SK-N-SH (cell line): ENCODE measurements at regions not wholly inside any gene's neighbourhood (a gene's known extent, or its start where the extent isn't known, plus 50 kb on each side); places are given as distances from the start of the nearest gene placed in this dataset.

Experiments used
- CTCF ChIA-PET: fragments of 300-600, 350-600 bp; formaldehyde crosslinking; extraction: SDS; loops from one replicate; lab custom pipeline; 2021; lab: Yijun Ruan, JAX
- POLR2A ChIA-PET: fragments of 350-600 bp; sonication (Branson Sonifier 250); formaldehyde crosslinking; extraction: SDS; loops from one replicate; lab custom pipeline; 2020; ENCODE audit warnings: antibody characterized with exemption, inconsistent platforms; lab: Yijun Ruan, JAX
- DNase-seq: peaks from one replicate; pipeline ENCODE4 v3.0.0; 2012
- H2AFZ ChIP-seq: fragments of 200-600 bp; sonication (generic); 2 replicates; pipeline ENCODE4 v1.8.1; 2016; ENCODE audit warnings: antibody characterized with exemption, mild to moderate bottlenecking, low read depth
- H3F3A ChIP-seq: fragments of 200-600 bp; sonication (generic); replicated peaks from 2 replicates; pipeline ENCODE3; 2016; ENCODE audit warnings: antibody characterized with exemption, mild to moderate bottlenecking; ENCODE audit not compliant: insufficient read depth
- H3K27ac ChIP-seq, 2 experiments: fragments of 200-500 bp in 1 of 2; fragments of 200-600 bp in 1 of 2; sonication (Bioruptor generic) in 1 of 2; sonication (generic), shearing (Covaris generic) in 1 of 2; 2 replicates each; pipeline versions ENCODE4 v1.5.1 to v1.6.1; 2014 to 2016; ENCODE audit warnings: low read depth in 2 of 2, inconsistent platforms in 1 of 2, low read length in 1 of 2, mild to moderate bottlenecking in 1 of 2, mixed read lengths in 1 of 2
- H3K27me3 ChIP-seq: fragments of 200-600 bp; sonication (generic), shearing (Covaris generic); 2 replicates; pipeline ENCODE4 v1.6.1; 2016; ENCODE audit warnings: mixed run types; ENCODE audit not compliant: insufficient read depth
- H3K36me3 ChIP-seq, 2 experiments: fragments of 200-500 bp in 1 of 2; fragments of 200-600 bp in 1 of 2; sonication (Bioruptor generic) in 1 of 2; sonication (generic) in 1 of 2; replicated peaks in 1 of 2; 2 replicates each; pipeline versions ENCODE3 to v1.5.1; 2014 to 2016; ENCODE audit warnings: low read length in 1 of 2, mild to moderate bottlenecking in 1 of 2; ENCODE audit not compliant: insufficient read depth in 2 of 2, control insufficient read depth in 1 of 2
- H3K4me1 ChIP-seq, 2 experiments: fragments of 200-500 bp in 1 of 2; fragments of 200-600 bp in 1 of 2; sonication (Bioruptor generic) in 1 of 2; sonication (generic), shearing (Covaris generic) in 1 of 2; 2 replicates each; pipeline versions ENCODE4 v1.5.1 to v1.6.1; 2014 to 2016; ENCODE audit warnings: low read depth in 1 of 2, low read length in 1 of 2, mixed run types in 1 of 2; ENCODE audit not compliant: insufficient read depth in 2 of 2, control insufficient read depth in 1 of 2
- H3K4me2 ChIP-seq: fragments of 200-600 bp; sonication (generic), shearing (Covaris generic); 2 replicates; pipeline ENCODE4 v1.6.1; 2017; ENCODE audit warnings: mixed run types
- H3K4me3 ChIP-seq, 2 experiments: fragments of 200-500 bp in 1 of 2; fragments of 200-600 bp in 1 of 2; sonication (Bioruptor generic) in 1 of 2; sonication (generic), shearing (Covaris generic) in 1 of 2; 2 replicates each; pipeline versions ENCODE4 v1.5.1 to v1.8.1; 2014 to 2016; ENCODE audit warnings: low read depth in 2 of 2, inconsistent platforms in 1 of 2, low read length in 1 of 2, mild to moderate bottlenecking in 1 of 2, mixed read lengths in 1 of 2, moderate library complexity in 1 of 2
- H3K79me2 ChIP-seq: fragments of 200-600 bp; sonication (generic); 2 replicates; pipeline ENCODE4 v1.8.1; 2017; ENCODE audit warnings: mild to moderate bottlenecking; ENCODE audit not compliant: insufficient read depth
- H3K9ac ChIP-seq: fragments of 200-600 bp; sonication (generic); 2 replicates; pipeline ENCODE4 v1.6.1; 2017; ENCODE audit warnings: mixed run types
- H3K9me2 ChIP-seq: fragments of 200-600 bp; sonication (generic); 2 replicates; pipeline ENCODE4 v1.6.1; 2017; ENCODE audit warnings: mixed run types
- H3K9me3 ChIP-seq: fragments of 200-600 bp; sonication (generic); 2 replicates; pipeline ENCODE4 v1.6.1; 2017; ENCODE audit warnings: mixed run types, mild to moderate bottlenecking, moderate library complexity
- H4K20me1 ChIP-seq: fragments of 200-600 bp; sonication (generic); 2 replicates; pipeline ENCODE4 v1.6.1; 2017; ENCODE audit warnings: mild to moderate bottlenecking, mixed run types; ENCODE audit not compliant: insufficient read depth
- CTCF ChIP-seq: fragments of 200-600 bp; sonication (generic); IDR thresholded peaks from 2 replicates; pipeline ENCODE4 v1.6.1; 2017; ENCODE audit warnings: antibody characterized with exemption, mild to moderate bottlenecking, moderate library complexity
- EZH2phosphoT487 ChIP-seq: fragments of 200-600 bp; sonication (generic); IDR thresholded peaks from 2 replicates; pipeline ENCODE4 v1.6.1; 2017; ENCODE audit warnings: low read depth, mixed run types, mild to moderate bottlenecking, antibody characterized with exemption, moderate library complexity, borderline replicate concordance
- FOXJ3 ChIP-seq: sonication (generic); formaldehyde crosslinking; IDR thresholded peaks from 2 replicates; pipeline ENCODE4 v1.5.1; 2020; ENCODE audit warnings: mild to moderate bottlenecking, missing genetic modification reagents
- JUND ChIP-seq: IDR thresholded peaks from 2 replicates; pipeline ENCODE4 v1.4.0; 2012
- MEF2A ChIP-seq: IDR thresholded peaks from 2 replicates; pipeline ENCODE4 v1.4.0; 2012; ENCODE audit warnings: low read depth, borderline replicate concordance
- NRF1 ChIP-seq: IDR thresholded peaks from 2 replicates; pipeline ENCODE4 v1.6.1; 2012; ENCODE audit warnings: low read depth, mild to moderate bottlenecking, low read length
- POLR2AphosphoS5 ChIP-seq: IDR thresholded peaks from 2 replicates; pipeline ENCODE4 v1.6.1; 2012; ENCODE audit warnings: low read depth, low read length
- RCOR1 ChIP-seq: fragments of 150-350 bp; IDR thresholded peaks from 2 replicates; pipeline ENCODE4 v1.6.1; 2017; ENCODE audit warnings: antibody characterized with exemption, low read length
- TAF1 ChIP-seq: IDR thresholded peaks from 2 replicates; pipeline ENCODE4 v1.6.1; 2012; ENCODE audit warnings: low read depth, mild to moderate bottlenecking, low read length, moderate library complexity, borderline replicate concordance
- YY1 ChIP-seq: IDR thresholded peaks from 2 replicates; pipeline ENCODE4 v1.4.0; 2012; ENCODE audit warnings: low read depth, mild to moderate bottlenecking
- WGBS: methylation state at CpG from one replicate; pipeline ENCODE4 v1.1.6; 2017; ENCODE audit warnings: low lambda C conversion rate; 5-methylcytosine and 5-hydroxymethylcytosine counted together
- TF ChIP-seq, protein P1 (sequence below): IDR thresholded peaks from 2 replicates; pipeline ENCODE4 v1.4.0; 2012; ENCODE audit warnings: low read depth

GRCh38 chrX:33970028-33970967, 161.8 kb downstream of the FAM47A start:
- no peak overlapping the region for H3K4me3 ChIP-seq
- TF ChIP-seq TAF1 (no peak), CTCF (no peak), EZH2phosphoT487 (no peak)
- TF ChIP-seq, all 33 proteins: peak for 0
- Histone ChIP-seq H3K36me3 (no peaks in the 10 kb centered on the region), H3F3A (no peaks in the 10 kb centered on the region), H4K20me1 (no peaks in the 10 kb centered on the region), H3K4me1 (no peaks in the 10 kb centered on the region; a peak in 1 of 4 replicates), H3K9me2 (no peaks in the 10 kb centered on the region), H3K27ac (no peak overlapping the region), H3K4me2 (no peak overlapping the region), H2AFZ (no peak overlapping the region), H3K9ac (no peak overlapping the region), H3K27me3 (no peaks in the 10 kb centered on the region), H3K9me3 (no peaks in the 10 kb centered on the region), H3K79me2 (no peaks in the 10 kb centered on the region)
- no peak for DNase-seq
- CTCF ChIA-PET: interaction anchor here (0.6 kb wide), 1 partner anchor 25 kb away, joined by 3 read pairs; no protein-coding TSS in a partner anchor
- WGBS: 14% methylated on average over 1 of the region's 3 CpGs
- POLR2A ChIA-PET: no interaction called here

DNA sequence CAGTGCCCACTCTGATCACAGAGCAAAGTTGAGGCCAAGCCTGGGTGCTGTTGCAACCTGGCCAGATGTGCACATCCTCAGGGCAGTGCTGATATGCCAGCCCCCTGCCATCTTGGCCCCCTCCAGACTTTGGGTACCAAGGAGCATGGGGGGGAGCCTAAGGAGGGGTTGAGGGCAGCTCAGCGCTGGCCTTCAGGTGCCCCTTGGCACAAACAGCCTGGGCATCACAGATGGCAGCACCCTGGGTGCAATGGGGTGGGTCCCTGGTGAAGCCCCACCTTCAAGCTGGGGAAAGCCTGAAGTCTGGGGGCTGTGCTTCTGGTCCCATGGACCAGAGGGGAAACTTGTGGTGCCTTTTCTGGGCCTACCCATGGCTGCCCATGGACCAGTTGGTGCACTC, 163.0 kb downstream of the FAM47A start:
- no peak for DNase-seq
- no peaks in the 10 kb centered on the region for H3K9me2 ChIP-seq
- no peak overlapping the region for H3K4me3 ChIP-seq
- H3K36me3 ChIP-seq: no peaks in the 10 kb centered on the region
- H3K9ac ChIP-seq: no peak overlapping the region
- H3K27me3 ChIP-seq: no peaks in the 10 kb centered on the region
- H4K20me1 ChIP-seq: no peaks in the 10 kb centered on the region
- ChIA-PET CTCF (interaction anchor here (1.0 kb wide), 1 partner anchor 10 kb away, joined by 4 read pairs; no protein-coding TSS in a partner anchor), POLR2A (no interaction called here)
- no peak for TF ChIP-seq TAF1
- TF ChIP-seq POLR2AphosphoS5: no peak
- no peak for TF ChIP-seq NRF1
- no peak for TF ChIP-seq YY1
- H3K4me1 ChIP-seq: no peaks in the 10 kb centered on the region; a peak in 1 of 4 replicates
- WGBS: no CpG with 5 or more reads among the region's 1 CpG
- H2AFZ ChIP-seq: no peak overlapping the region
- no peak overlapping the region for H3K4me2 ChIP-seq
- H3K79me2 ChIP-seq: no peaks in the 10 kb centered on the region
- H3K9me3 ChIP-seq: no peaks in the 10 kb centered on the region
- H3K27ac ChIP-seq: no peak overlapping the region
- no peaks in the 10 kb centered on the region for H3F3A ChIP-seq

- Histone ChIP-seq H4K20me1 (no peaks in the 10 kb centered on the region), H3K9me3 (no peaks in the 10 kb centered on the region; the same call in 1 of the 2 replicates), H3K27me3 (no peaks in the 10 kb centered on the region), H3K4me1 (no peaks in the 10 kb centered on the region; a peak in 1 of 4 replicates), H2AFZ (no peak overlapping the region), H3K9ac (no peak overlapping the region), H3K79me2 (no peaks in the 10 kb centered on the region), H3K27ac (no peak overlapping the region), H3K9me2 (no peaks in the 10 kb centered on the region), H3K4me2 (no peak overlapping the region), H3K4me3 (no peak overlapping the region), H3K36me3 (no peaks in the 10 kb centered on the region), H3F3A (no peaks in the 10 kb centered on the region)
- CTCF ChIA-PET: interaction anchor here (1.0 kb wide), 1 partner anchor 11 kb away, joined by 4 read pairs; no protein-coding TSS in a partner anchor
- no peak for DNase-seq
- WGBS: no CpG with 5 or more reads among the region's 4 CpGs
- POLR2A ChIA-PET: no interaction called here
- TF ChIP-seq FOXJ3 (CRISPR knock-in tag): no peak
- no peak for TF ChIP-seq RCOR1
- TF ChIP-seq, protein P1, sequence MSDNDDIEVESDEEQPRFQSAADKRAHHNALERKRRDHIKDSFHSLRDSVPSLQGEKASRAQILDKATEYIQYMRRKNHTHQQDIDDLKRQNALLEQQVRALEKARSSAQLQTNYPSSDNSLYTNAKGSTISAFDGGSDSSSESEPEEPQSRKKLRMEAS: no peak
- no peak for TF ChIP-seq CTCF
- no peak for TF ChIP-seq MEF2A
- no peak for TF ChIP-seq JUND
Measured at GRCh38 chrX:33968611-33969010, 163.5 kb downstream of the FAM47A start.
